HG02610 (cell line): ENCODE measurements at regions not wholly inside any gene's neighbourhood (a gene's known extent, or its start where the extent isn't known, plus 50 kb on each side); places are given as distances from the start of the nearest gene placed in this dataset.
"Not testable (repeated sequence)": the region's sequence is repeated elsewhere in the genome, so short reads cannot be mapped to it uniquely, and the experiment has no call there.

Experiments
- ATAC-seq: cut with Tn5 transposase; IDR thresholded peaks from one replicate; pipeline ENCODE4 v1.9.1; 2021; ENCODE audit warnings: mild to moderate bottlenecking, moderate library complexity; ENCODE audit not compliant: unreplicated experiment

DNA sequence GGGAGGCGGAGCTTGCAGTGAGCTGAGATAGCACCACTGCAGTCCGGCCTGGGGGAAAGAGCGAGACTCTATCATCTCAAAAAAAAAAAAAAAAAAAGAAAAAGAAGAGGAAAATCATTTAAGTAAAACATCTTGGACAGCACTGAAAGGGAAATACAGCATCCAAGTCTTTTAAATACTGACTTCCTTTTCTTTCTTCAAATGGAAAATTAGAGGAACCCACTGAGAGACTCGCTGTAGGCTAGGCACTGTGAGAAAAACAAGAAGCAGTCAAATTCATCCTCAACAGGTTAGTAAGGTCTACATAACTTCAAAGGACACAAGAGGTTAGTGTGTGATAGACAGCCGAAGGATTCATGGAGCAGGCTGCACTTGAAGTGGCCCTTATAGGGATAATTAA is 243.7 kb downstream of the BLID start:
- ATAC-seq, result no peak

DNA sequence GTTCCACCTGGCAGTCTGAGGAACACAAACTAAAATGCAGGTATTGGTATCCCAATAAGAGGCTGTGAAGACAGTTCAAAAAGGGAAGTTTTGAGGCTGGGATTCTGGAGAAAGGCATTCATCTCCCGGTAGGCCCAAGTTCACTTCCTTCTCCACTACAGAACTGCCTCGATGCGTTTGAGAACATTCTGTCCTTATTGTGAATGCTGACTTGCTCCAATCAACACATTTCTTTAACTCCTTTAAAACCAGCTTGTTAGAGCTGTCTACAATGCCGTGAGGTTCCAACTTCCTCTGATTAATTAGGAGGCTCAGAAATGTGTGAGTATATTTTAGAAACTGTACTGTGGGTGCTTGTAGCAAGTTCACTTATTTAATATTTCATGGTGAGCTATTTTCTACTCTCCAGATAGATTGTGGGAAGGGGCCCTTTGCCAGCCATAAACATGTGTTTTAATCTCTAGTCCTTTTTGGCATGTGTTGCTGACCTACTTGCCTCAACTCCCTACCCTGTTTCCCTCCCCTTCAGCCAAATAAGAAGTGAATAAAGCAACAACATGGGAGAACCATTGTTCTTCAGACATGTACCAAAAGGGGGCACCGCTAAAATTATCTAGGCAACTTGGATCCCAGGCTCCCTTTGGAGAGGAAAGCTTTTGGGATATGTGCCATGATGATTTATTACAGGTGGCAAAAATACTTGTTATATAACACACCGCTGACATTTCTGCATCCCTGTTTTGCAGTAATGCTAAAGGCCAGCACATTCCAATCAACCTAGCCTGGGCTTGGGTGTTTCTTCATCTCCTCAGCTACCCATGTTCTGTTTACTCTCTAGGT is 245.6 kb downstream of the BLID start:
- no peak for ATAC-seq

DNA sequence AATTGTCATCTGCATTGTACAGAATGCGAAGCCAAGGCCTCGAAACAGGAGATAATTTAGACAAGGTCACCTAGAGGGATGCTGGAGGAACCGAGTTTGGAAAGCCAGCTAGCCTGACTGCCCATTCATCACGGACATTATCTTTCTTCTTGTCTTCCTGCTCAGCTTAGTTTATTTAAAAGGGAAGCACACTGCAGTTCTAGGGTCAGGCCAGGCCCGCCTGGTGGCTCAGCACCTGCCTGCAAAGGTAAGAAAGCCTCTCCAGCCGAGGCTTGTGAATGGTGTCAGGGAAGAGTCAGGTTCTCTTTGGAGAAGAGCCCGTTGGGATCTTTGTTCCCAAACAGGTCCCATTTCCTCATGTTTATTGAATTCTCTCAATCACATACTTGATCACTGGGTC is 246.5 kb downstream of the BLID start:
- ATAC-seq, result no peak

- no peak for ATAC-seq
Measured at GRCh38 chr11:121866754-121867153, 249.3 kb downstream of the BLID start.

- ATAC-seq, result no peak
Measured at GRCh38 chr11:121864660-121865059, 251.4 kb downstream of the BLID start.

- no peak for ATAC-seq
Measured at GRCh38 chr11:121863126-121863525, 252.9 kb downstream of the BLID start.

DNA sequence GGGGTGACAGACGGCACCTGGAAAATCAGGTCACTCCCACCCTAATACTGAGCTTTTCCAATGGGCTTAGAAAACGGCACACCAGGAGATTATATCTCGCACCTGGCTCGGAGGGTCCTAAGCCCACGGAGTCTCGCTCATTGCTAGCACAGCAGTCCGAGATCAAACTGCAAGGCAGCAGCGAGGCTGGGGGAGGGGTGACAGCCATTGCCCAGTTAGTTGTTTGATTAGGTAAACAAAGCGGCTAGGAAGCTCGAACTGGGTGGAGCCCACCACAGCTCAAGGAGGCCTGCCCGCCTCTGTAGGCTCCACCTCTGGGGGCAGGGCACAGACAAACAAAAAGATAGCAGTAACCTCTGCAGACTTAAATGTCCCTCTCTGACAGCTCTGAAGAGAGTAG is 260.9 kb downstream of the BLID start:
- not testable (repeated sequence) for ATAC-seq

DNA sequence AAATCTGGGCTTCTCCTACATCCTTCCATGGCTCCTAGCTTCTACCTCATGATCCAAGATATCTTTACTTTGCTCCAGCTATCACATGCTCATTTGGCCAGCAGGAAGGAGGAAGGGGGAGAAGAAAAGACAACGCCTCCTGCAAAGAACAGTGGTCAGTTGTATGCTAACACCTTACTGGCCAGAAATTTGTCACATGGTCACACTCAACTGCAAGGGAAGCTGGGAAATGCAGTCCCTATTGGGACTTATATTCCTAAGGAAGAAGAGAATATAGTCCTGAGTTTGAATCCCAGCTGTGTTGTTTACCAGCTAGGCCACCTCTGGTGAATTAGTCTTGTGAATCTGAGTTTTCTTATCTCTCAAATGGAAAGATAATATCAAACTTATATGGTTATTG is 272.0 kb downstream of the BLID start:
- no peak for ATAC-seq

DNA sequence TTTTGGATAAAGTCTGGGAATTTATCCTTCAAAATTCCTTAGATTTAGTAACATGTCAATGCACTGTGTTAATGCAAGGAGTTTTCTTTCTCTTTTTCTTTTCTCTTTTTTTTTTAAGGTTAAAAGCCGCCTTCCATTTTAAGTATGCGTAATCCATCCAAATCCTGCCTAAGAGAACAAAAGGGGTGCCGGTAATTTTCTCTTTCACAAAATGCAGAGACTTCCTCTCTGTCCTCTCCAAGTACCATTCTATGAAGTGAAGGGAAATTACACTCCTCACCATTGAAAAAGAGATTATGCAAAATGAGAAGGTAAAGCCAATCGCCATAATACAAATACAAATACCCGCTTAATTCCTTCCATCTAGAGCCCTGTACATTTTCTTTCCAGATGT is 273.8 kb downstream of the BLID start:
- no peak for ATAC-seq

- ATAC-seq, result no peak
Measured at GRCh38 chr11:121841487-121842191, 274.4 kb downstream of the BLID start.

GRCh38 chr11:121839781-121840180 is 276.2 kb downstream of the BLID start:
- no peak for ATAC-seq

- no peak for ATAC-seq
Measured at GRCh38 chr11:121838571-121838970, 277.4 kb downstream of the BLID start.

DNA sequence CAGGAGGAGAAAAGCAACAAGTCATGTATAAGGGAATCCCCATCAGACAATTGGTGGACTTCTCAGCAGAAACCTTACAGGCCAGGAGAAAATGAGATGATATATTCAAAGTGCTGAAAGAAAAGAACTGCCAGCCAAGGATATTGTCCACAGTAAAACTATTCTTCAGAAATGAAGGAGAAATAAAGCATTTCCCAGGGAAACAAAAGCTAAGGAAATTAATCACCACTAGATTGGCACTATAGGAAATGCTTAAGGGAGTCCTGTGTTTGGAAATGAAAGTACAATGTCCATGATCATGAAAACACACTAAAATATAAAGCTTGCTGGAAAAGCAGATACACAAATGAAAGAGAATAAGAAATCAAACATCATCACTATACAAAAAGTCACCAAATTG is 282.0 kb downstream of the BLID start:
- no peak for ATAC-seq

GRCh38 chr11:121829159-121829643 is 286.8 kb downstream of the BLID start:
- ATAC-seq, result no peak

- ATAC-seq, result no peak
Measured at GRCh38 chr11:121814962-121815361, 301.1 kb downstream of the BLID start.

DNA sequence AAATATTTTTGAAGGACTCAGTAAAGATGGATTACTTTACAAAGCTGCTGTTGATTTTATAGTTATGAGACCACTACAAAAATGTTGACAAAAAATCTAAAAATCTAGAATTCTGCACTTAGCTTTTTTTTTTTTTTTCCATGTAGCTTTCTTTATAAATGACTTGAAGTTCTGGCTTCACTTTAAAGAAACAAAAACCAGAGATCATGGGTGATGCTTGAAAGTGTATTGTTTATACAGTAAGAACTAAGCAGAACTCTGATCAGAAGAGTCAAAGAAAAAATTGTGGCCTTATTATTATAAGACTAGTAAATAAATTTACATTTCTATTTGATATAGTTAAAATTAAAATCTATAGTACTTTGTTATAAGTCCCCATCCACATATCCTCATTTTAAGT is 301.7 kb downstream of the BLID start:
- ATAC-seq, result no peak

GRCh38 chr11:121810291-121810690 is 305.7 kb downstream of the BLID start:
- ATAC-seq, result no peak

DNA sequence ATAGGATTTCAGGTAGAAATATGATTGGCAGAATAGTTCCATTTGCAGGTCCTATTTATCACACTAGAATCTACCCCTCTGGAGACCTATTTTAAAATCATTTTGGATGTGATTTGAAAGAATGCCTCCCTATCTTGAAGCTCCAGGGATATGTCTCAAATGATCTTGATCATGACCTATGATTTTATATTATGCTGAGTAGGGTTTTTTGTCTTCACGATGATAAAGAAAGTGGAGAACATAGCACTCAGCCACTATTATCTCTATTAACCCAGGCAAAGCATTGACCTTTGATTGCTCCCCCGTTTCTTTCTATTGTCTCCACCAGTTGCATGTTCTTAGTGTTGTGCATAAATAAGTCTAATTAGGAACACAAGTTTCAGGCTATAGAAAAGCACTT is 307.9 kb downstream of the BLID start:
- no peak for ATAC-seq

DNA sequence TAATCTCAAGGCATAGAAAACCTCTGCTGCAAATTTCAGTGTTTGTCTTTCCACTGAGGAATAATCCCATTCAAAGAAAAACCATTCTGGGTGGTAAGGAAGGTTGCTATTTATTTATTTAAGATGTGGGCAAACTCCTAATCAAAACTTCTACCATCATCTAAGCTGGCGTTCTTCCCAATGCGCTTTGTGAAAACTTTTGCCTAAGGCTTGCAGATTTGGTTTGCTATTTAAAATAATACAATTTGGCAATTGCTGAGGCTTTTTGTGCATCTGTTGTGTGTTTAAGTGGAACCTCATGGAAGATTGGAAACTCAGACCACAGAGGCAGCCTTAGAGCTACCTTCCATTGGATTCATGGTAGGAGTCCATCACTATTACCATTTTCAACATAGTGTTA is 309.0 kb downstream of the BLID start:
- no peak for ATAC-seq

DNA sequence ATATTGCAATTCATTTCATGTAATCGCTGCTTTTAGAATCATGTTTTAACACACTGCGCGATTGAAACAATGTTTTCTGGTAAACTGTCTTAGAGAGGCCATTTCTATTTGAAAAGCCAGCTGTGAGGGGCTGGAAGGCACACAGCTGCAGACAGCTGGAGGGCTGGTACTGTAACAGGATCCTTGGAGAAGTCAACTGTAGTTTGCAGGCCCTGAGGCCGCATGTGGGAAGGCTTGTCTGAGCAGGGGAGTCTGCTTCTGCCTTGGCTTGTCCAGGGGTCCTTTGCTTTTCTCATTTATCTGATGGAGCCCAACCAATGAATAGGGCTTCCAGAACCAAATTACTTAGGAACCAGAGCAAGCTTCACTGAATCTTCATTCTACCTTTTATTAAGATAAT is 313.5 kb downstream of the BLID start:
- ATAC-seq, result no peak

- ATAC-seq, result no peak
Measured at GRCh38 chr11:121801781-121802180, 314.2 kb downstream of the BLID start.

DNA sequence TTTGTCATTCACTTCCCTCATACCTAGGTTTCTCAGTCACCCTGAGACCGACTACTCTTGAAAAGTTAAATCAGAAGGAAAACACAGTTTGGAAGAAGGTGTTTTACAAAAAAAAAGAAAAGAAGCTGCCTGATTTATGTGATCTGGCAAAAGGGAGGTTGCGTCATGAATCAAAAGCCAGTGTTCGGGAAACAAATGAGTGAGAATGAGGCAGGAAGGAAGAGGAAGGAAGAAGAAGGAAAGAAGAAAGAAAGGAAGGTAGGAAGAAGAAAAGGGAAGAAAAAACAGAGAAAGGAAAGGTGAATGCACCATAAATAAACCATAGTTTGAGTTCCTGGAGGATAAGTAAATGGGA is 314.6 kb downstream of the BLID start:
- no peak for ATAC-seq
